HEK293T (cell line): ENCODE measurements at regions not wholly inside any gene's neighbourhood (a gene's known extent, or its start where the extent isn't known, plus 50 kb on each side); places are given as distances from the start of the nearest gene placed in this dataset.

Experiments
- ARNT ChIP-seq: fragments of 450-650 bp; IDR thresholded peaks from 2 replicates; pipeline ENCODE4 v1.6.1; 2017; ENCODE audit warnings: mild to moderate bottlenecking
- BHLHE40 ChIP-seq: fragments of 450-650 bp; IDR thresholded peaks from 2 replicates; pipeline ENCODE4 v1.6.1; 2016; ENCODE audit warnings: mild to moderate bottlenecking, moderate library complexity, borderline replicate concordance
- ELF4 ChIP-seq: fragments of 450-650 bp; IDR thresholded peaks from 2 replicates; pipeline ENCODE4 v1.6.1; 2017; ENCODE audit warnings: antibody characterized with exemption
- FOXK2 ChIP-seq: fragments of 450-650 bp; IDR thresholded peaks from 2 replicates; pipeline ENCODE4 v1.6.1; 2016; ENCODE audit warnings: mild to moderate bottlenecking
- FOXM1 ChIP-seq: fragments of 450-650 bp; IDR thresholded peaks from 2 replicates; pipeline ENCODE4 v1.6.1; 2017; ENCODE audit warnings: mild to moderate bottlenecking, borderline replicate concordance
- HDGF ChIP-seq: fragments of 450-650 bp; IDR thresholded peaks from 2 replicates; pipeline ENCODE4 v1.6.1; 2017; ENCODE audit warnings: antibody characterized with exemption, borderline replicate concordance
- L3MBTL2 ChIP-seq: fragments of 450-650 bp; conservative IDR thresholded peaks from 2 replicates; pipeline ENCODE4 v1.6.1; 2016; ENCODE audit warnings: mild to moderate bottlenecking
- LEF1 ChIP-seq: fragments of 450-650 bp; IDR thresholded peaks from 2 replicates; pipeline ENCODE4 v1.6.1; 2017; ENCODE audit warnings: mild to moderate bottlenecking, borderline replicate concordance
- NFRKB ChIP-seq: fragments of 450-650 bp; IDR thresholded peaks from 2 replicates; pipeline ENCODE4 v1.6.1; 2016; ENCODE audit warnings: mild to moderate bottlenecking, moderate library complexity
- PKNOX1 ChIP-seq: fragments of 450-650 bp; IDR thresholded peaks from 2 replicates; pipeline ENCODE4 v1.6.1; 2016
- SP1 ChIP-seq: fragments of 450-650 bp; IDR thresholded peaks from 2 replicates; pipeline ENCODE4 v1.6.1; 2017
- SUZ12 ChIP-seq: fragments of 450-650 bp; IDR thresholded peaks from 2 replicates; pipeline ENCODE4 v1.6.1; 2016; ENCODE audit warnings: mild to moderate bottlenecking

GRCh38 chr1:67893126-67893495, 59.8 kb upstream of the GNG12 start:
- no peak for TF ChIP-seq HDGF
- TF ChIP-seq LEF1, result no peak
- TF ChIP-seq SUZ12, result no peak
- TF ChIP-seq PKNOX1, result no peak
- no peak for TF ChIP-seq SP1
- no peak for TF ChIP-seq BHLHE40
- no peak for TF ChIP-seq ELF4
- no peak for TF ChIP-seq ARNT
- no peak for TF ChIP-seq FOXM1
- no peak for TF ChIP-seq FOXK2
- no peak for TF ChIP-seq L3MBTL2
- TF ChIP-seq NFRKB, result no peak
